ENCODE measurements at regions not wholly inside any gene's neighbourhood (a gene's known extent, or its start where the extent isn't known, plus 50 kb on each side); places are given as distances from the start of the nearest gene placed in this dataset.

- peaks cover 5 to 8% of the 10 kb centered on the region in 2 donors for H3K4me1 ChIP-seq
- intact Hi-C loops (cut with DNase I): no loop called here
- no peak for ATAC-seq
- no peaks in the 10 kb centered on the region for H3K9me3 ChIP-seq
- peaks cover 0 to 25% of the 10 kb centered on the region in 2 donors for H3K27me3 ChIP-seq
- H3K27ac ChIP-seq: no peak overlapping the region
- no peak for DNase-seq
- H3K36me3 ChIP-seq: no peaks in the 10 kb centered on the region
- no peak for TF ChIP-seq CTCF (IDR thresholded peaks at IDR 0.05)
- H3K4me3 ChIP-seq: no peak overlapping the region
Observed at GRCh38 chr3:126292318-126293070, 64.7 kb downstream of the KLF15 start.

- Histone ChIP-seq H3K27ac (no peak overlapping the region), H3K36me3 (no peaks in the 10 kb centered on the region), H3K4me1 (peaks cover 5 to 8% of the 10 kb centered on the region in 2 donors), H3K27me3 (peaks cover 0 to 34% of the 10 kb centered on the region in 2 donors), H3K4me3 (no peak overlapping the region), H3K9me3 (no peaks in the 10 kb centered on the region)
- ATAC-seq (no peak), DNase-seq (no peak)
- no peak for TF ChIP-seq CTCF (IDR thresholded peaks at IDR 0.05)
- intact Hi-C loops (cut with DNase I): no loop called here
Observed at GRCh38 chr3:126291537-126291936, 65.7 kb downstream of the KLF15 start.

GRCh38 chr3:126291061-126291460 is 66.1 kb downstream of the KLF15 start:
- Histone ChIP-seq H3K9me3 (no peaks in the 10 kb centered on the region), H3K36me3 (no peaks in the 10 kb centered on the region), H3K27me3 (peaks cover 0 to 39% of the 10 kb centered on the region in 2 donors), H3K4me3 (no peak overlapping the region), H3K27ac (no peak overlapping the region), H3K4me1 (peaks cover 5 to 8% of the 10 kb centered on the region in 2 donors)
- DNase-seq (no peak), ATAC-seq (no peak)
- TF ChIP-seq CTCF (IDR thresholded peaks at IDR 0.05): no peak
- intact Hi-C loops (cut with DNase I): no loop called here

- no peak overlapping the region for H3K27ac ChIP-seq
- H3K27me3 ChIP-seq: peaks cover 0 to 43% of the 10 kb centered on the region in 2 donors
- DNase-seq: no peak
- H3K4me1 ChIP-seq: peaks cover 5 to 8% of the 10 kb centered on the region in 2 donors
- intact Hi-C loops (cut with DNase I): no loop called here
- ATAC-seq: no peak
- H3K9me3 ChIP-seq: no peaks in the 10 kb centered on the region
- H3K4me3 ChIP-seq: no peak overlapping the region
- H3K36me3 ChIP-seq: no peaks in the 10 kb centered on the region
- no peak for TF ChIP-seq CTCF (IDR thresholded peaks at IDR 0.05)
Observed at GRCh38 chr3:126290325-126290724, 66.9 kb downstream of the KLF15 start.

- Histone ChIP-seq H3K27me3 (peaks cover 0 to 48% of the 10 kb centered on the region in 2 donors), H3K4me1 (peaks cover 5 to 8% of the 10 kb centered on the region in 2 donors), H3K36me3 (no peaks in the 10 kb centered on the region), H3K27ac (no peak overlapping the region), H3K4me3 (no peak overlapping the region), H3K9me3 (no peaks in the 10 kb centered on the region)
- DNase-seq (no peak), ATAC-seq (no peak)
- intact Hi-C loops (cut with DNase I): no loop called here
- TF ChIP-seq CTCF (IDR thresholded peaks at IDR 0.05): no peak
Observed at GRCh38 chr3:126289096-126289495, 68.1 kb downstream of the KLF15 start.

Data from left lung (tissue), 4 donors.